Panc1 (cell line): ENCODE measurements at regions not wholly inside any gene's neighbourhood (a gene's known extent, or its start where the extent isn't known, plus 50 kb on each side); places are given as distances from the start of the nearest gene placed in this dataset.

ENCODE experiments used
- POLR2AphosphoS5 ChIP-seq: IDR thresholded peaks from 2 replicates; pipeline ENCODE4 v1.6.1; 2012; ENCODE audit warnings: mild to moderate bottlenecking, low read depth, low read length, moderate library complexity
- TCF7L2 ChIP-seq: IDR thresholded peaks from 2 replicates; pipeline ENCODE4 v1.6.1; 2011; ENCODE audit warnings: mild to moderate bottlenecking, low read depth, low read length, inconsistent platforms
- TF ChIP-seq, protein P1 (sequence below): fragments of 450-650 bp; IDR thresholded peaks from 2 replicates; pipeline ENCODE4 v1.5.1; 2017; ENCODE audit warnings: mild to moderate bottlenecking
- TF ChIP-seq, protein P2 (sequence below), 2 experiments: IDR thresholded peaks; 2 replicates each; pipeline ENCODE4 v1.6.1; 2011 to 2012; ENCODE audit warnings: low read depth in 2 of 2, control low read depth in 1 of 2, low read length in 1 of 2, mild to moderate bottlenecking in 1 of 2, moderate library complexity in 1 of 2; ENCODE audit not compliant: insufficient read depth in 1 of 2

DNA sequence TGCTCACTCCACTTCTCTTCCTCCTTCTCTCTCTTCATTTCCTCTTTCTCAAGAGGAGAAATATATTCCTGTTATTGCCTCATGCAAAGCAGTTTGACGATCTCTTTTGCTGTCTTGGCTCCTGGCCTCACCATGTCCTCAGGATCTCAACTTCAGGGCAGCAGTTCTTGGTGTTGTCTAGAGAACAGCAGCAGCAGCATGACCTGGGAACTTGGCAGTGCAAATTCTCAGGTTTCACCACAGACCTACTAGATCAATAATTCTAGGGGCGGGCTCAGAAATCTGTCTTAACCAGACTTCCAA is 193.4 kb upstream of the EDNRA start:
- TF ChIP-seq, protein P1, sequence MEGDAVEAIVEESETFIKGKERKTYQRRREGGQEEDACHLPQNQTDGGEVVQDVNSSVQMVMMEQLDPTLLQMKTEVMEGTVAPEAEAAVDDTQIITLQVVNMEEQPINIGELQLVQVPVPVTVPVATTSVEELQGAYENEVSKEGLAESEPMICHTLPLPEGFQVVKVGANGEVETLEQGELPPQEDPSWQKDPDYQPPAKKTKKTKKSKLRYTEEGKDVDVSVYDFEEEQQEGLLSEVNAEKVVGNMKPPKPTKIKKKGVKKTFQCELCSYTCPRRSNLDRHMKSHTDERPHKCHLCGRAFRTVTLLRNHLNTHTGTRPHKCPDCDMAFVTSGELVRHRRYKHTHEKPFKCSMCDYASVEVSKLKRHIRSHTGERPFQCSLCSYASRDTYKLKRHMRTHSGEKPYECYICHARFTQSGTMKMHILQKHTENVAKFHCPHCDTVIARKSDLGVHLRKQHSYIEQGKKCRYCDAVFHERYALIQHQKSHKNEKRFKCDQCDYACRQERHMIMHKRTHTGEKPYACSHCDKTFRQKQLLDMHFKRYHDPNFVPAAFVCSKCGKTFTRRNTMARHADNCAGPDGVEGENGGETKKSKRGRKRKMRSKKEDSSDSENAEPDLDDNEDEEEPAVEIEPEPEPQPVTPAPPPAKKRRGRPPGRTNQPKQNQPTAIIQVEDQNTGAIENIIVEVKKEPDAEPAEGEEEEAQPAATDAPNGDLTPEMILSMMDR = no peak
- TF ChIP-seq POLR2AphosphoS5 (no peak), TCF7L2 (no peak)
- TF ChIP-seq, protein P2, sequence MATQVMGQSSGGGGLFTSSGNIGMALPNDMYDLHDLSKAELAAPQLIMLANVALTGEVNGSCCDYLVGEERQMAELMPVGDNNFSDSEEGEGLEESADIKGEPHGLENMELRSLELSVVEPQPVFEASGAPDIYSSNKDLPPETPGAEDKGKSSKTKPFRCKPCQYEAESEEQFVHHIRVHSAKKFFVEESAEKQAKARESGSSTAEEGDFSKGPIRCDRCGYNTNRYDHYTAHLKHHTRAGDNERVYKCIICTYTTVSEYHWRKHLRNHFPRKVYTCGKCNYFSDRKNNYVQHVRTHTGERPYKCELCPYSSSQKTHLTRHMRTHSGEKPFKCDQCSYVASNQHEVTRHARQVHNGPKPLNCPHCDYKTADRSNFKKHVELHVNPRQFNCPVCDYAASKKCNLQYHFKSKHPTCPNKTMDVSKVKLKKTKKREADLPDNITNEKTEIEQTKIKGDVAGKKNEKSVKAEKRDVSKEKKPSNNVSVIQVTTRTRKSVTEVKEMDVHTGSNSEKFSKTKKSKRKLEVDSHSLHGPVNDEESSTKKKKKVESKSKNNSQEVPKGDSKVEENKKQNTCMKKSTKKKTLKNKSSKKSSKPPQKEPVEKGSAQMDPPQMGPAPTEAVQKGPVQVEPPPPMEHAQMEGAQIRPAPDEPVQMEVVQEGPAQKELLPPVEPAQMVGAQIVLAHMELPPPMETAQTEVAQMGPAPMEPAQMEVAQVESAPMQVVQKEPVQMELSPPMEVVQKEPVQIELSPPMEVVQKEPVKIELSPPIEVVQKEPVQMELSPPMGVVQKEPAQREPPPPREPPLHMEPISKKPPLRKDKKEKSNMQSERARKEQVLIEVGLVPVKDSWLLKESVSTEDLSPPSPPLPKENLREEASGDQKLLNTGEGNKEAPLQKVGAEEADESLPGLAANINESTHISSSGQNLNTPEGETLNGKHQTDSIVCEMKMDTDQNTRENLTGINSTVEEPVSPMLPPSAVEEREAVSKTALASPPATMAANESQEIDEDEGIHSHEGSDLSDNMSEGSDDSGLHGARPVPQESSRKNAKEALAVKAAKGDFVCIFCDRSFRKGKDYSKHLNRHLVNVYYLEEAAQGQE (IDR thresholded peaks at IDR 0.05; ENCODE audit: insufficient read depth in 1 of 2, low read depth in 2 of 2, low read length in 1 of 2) = no peak
